ENCODE measurements at regions not wholly inside any gene's neighbourhood (a gene's known extent, or its start where the extent isn't known, plus 50 kb on each side); places are given as distances from the start of the nearest gene placed in this dataset.

DNA sequence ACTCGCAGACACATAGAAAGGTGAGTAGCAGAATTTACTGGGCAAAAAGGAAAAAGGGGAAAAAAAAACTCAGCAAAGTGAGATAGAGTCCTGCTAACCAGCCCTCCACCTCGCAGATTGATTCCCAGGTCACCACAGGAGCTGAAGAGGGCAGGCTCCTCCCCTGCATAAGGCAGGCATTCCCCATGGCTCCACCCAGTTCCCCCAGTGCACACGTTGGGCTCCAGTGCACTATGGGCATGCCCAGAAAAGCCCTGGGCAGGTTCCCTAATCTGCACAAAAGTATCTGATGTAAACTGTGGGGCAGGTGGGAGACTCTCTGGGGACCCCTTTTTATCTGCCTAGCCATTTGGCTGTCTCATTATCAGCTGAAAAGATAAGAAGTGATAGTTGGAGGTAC lies 461.2 kb upstream of the TMEFF2 start:
- 94% methylated on average over 3 of the region's 3 CpGs; no CpG with 5 or more reads in 1 of the 2 experiments for WGBS, 2 experiments (ENCODE audit: extremely low coverage in 1 of 2, insufficient coverage in 1 of 2, insufficient read length in 1 of 2, insufficient replicate concordance in 2 of 2, low coverage in 1 of 2, low lambda C conversion rate in 2 of 2, missing lambda C conversion rate in 1 of 2)
- no peak overlapping the region for H2AFZ ChIP-seq (ENCODE audit: low read length)
- TF ChIP-seq NRF1 (IDR thresholded peaks at IDR 0.05; ENCODE audit: low read depth, low read length) (no peak), EP300 (IDR thresholded peaks at IDR 0.05; ENCODE audit: borderline replicate concordance in 1 of 2, low read depth in 2 of 2, low read length in 2 of 2) (no peak), CTBP2 (IDR thresholded peaks at IDR 0.05; ENCODE audit: borderline replicate concordance, insufficient read depth, insufficient read length, low read length) (no peak), EZH2 (IDR thresholded peaks at IDR 0.05; ENCODE audit: low read depth, low read length, severe bottlenecking) (no peak), HDAC2 (IDR thresholded peaks at IDR 0.05; ENCODE audit: borderline replicate concordance in 1 of 2, low read depth in 2 of 2, low read length in 2 of 2) (no peak), TEAD4 (IDR thresholded peaks at IDR 0.05; ENCODE audit: low read depth, low read length) (no peak), MAFK (IDR thresholded peaks at IDR 0.05; ENCODE audit: low read depth, low read length) (no peak), SRF (IDR thresholded peaks at IDR 0.05; ENCODE audit: low read depth, low read length) (no peak), TBP (IDR thresholded peaks at IDR 0.05; ENCODE audit: low read depth, low read length) (no peak), CHD1 (IDR thresholded peaks at IDR 0.05; ENCODE audit: low read depth, low read length) (no peak)

More for the DNA sequence above, 461.2 kb upstream of the TMEFF2 start:
- H3K27ac ChIP-seq (ENCODE audit: low read depth, low read length), result no peak overlapping the region
- H3K23ac ChIP-seq (ENCODE audit: insufficient read length), result no peak overlapping the region
- no peaks in the 10 kb centered on the region for H3K79me1 ChIP-seq (ENCODE audit: low read depth, low read length)
- no peak overlapping the region for H3K9ac ChIP-seq (replicated peaks in 1 of 4; ENCODE audit: extremely low read depth in 1 of 4, low read depth in 3 of 4, low read length in 3 of 4)
- H2AK5ac ChIP-seq (ENCODE audit: low read depth, low read length), result no peak overlapping the region
- H4K8ac ChIP-seq (ENCODE audit: extremely low read depth, insufficient read depth, low read length), result no peak overlapping the region
- H3K14ac ChIP-seq (ENCODE audit: insufficient read length), result no peak overlapping the region
- no peaks in the 10 kb centered on the region for H3K36me3 ChIP-seq (ENCODE audit: control insufficient read depth in 2 of 4, insufficient read depth in 4 of 4, low read length in 3 of 4)
- H2BK15ac ChIP-seq (ENCODE audit: low read length), result no peak overlapping the region
- H3K27me3 ChIP-seq (replicated peaks in 1 of 4; ENCODE audit: control insufficient read depth in 3 of 4, extremely low read depth in 1 of 4, insufficient read depth in 3 of 4, low read length in 3 of 4), result no peaks in the 10 kb centered on the region
- POLR2A ChIA-PET (ENCODE audit: partially characterized antibody), result no interaction called here
- no peak overlapping the region for H3K4me3 ChIP-seq (ENCODE audit: extremely low read depth in 1 of 4, insufficient read depth in 2 of 4, low read depth in 3 of 4, low read length in 4 of 4)
- H3K4ac ChIP-seq (replicated peaks; ENCODE audit: insufficient read length, low read depth, low read length), result no peak overlapping the region
- H3K4me1 ChIP-seq (replicated peaks in 1 of 4; ENCODE audit: control insufficient read depth in 3 of 4, insufficient read depth in 4 of 4, low read length in 3 of 4), result no peaks in the 10 kb centered on the region; a peak in 1 of 7 replicates
- no peaks in the 10 kb centered on the region for H3K9me3 ChIP-seq (ENCODE audit: insufficient read depth in 2 of 2, low read depth in 1 of 2, low read length in 1 of 2)
- no peak overlapping the region for H3K4me2 ChIP-seq (ENCODE audit: insufficient read depth in 1 of 2, low read depth in 2 of 2, low read length in 2 of 2)
- H3K18ac ChIP-seq (ENCODE audit: extremely low read depth, low read length), result no peak overlapping the region
- no peaks in the 10 kb centered on the region for H3K23me2 ChIP-seq (ENCODE audit: low read depth, low read length)
- no peak overlapping the region for H3K56ac ChIP-seq (replicated peaks; ENCODE audit: insufficient read length, low read depth, low read length)
- CTCF ChIA-PET (ENCODE audit: partially characterized antibody), result interaction anchor here (0.7 to 1.1 kb wide), 3 partner anchors 14 to 446 kb away, joined by 3 read pairs; no protein-coding TSS in a partner anchor
- H2BK120ac ChIP-seq (replicated peaks; ENCODE audit: low read depth, low read length), result no peak overlapping the region
- no peak overlapping the region for H4K5ac ChIP-seq (ENCODE audit: insufficient read length, low read depth, low read length)
- no peaks in the 10 kb centered on the region for H4K20me1 ChIP-seq (replicated peaks in 1 of 2; ENCODE audit: control insufficient read depth in 1 of 2, insufficient read depth in 2 of 2, low read length in 2 of 2)
- no peak overlapping the region for H2BK5ac ChIP-seq (ENCODE audit: low read depth, low read length)
- H2BK20ac ChIP-seq (ENCODE audit: low read length), result no peak overlapping the region
- H2BK12ac ChIP-seq (ENCODE audit: low read depth, low read length), result no peak overlapping the region
- no peaks in the 10 kb centered on the region for H3K79me2 ChIP-seq (ENCODE audit: control insufficient read depth in 1 of 2, insufficient read depth in 2 of 2, low read length in 2 of 2)
- no peak for DNase-seq (ENCODE audit: low read depth in 1 of 2, low spot score in 2 of 2)
- H4K91ac ChIP-seq (replicated peaks; ENCODE audit: insufficient read length, low read length), result no peak overlapping the region
- no peak for FAIRE-seq
